ENCODE measurements at regions not wholly inside any gene's neighbourhood (a gene's known extent, or its start where the extent isn't known, plus 50 kb on each side); places are given as distances from the start of the nearest gene placed in this dataset.

DNA sequence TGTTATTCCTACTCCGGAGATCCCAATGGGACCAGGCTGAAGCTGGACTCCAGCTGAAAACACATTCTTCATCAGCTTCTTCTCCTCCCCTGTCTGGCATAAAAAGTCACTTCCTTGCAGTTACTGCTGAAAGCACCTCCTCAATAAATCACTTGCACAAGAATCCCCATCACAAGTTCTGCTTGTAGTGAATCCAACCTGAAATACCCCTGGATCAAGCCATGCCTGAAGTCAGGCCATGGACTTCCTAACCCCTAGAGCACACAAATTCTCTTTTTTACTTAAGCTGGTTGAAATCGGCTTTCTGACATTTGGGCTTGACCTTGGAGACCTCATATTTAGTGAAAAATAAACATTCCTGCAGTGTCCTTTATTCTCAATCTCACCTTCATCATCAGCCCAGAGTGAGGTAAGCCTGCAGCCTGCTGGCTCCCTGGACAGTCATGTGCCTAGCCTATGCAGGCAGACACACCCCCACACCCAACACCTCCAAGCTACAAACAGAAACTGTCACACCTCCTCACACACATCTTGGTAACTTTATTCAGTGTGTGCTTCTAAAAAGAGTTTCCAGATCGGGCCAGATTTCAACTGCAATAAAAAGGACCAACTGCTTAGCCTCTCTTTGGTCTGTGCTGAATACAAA, 51.5 kb upstream of the PTPRT start:
- DNase-seq (ENCODE audit: low spot score), result no peak
